ENCODE measurements at regions not wholly inside any gene's neighbourhood (a gene's known extent, or its start where the extent isn't known, plus 50 kb on each side); places are given as distances from the start of the nearest gene placed in this dataset.

DNA sequence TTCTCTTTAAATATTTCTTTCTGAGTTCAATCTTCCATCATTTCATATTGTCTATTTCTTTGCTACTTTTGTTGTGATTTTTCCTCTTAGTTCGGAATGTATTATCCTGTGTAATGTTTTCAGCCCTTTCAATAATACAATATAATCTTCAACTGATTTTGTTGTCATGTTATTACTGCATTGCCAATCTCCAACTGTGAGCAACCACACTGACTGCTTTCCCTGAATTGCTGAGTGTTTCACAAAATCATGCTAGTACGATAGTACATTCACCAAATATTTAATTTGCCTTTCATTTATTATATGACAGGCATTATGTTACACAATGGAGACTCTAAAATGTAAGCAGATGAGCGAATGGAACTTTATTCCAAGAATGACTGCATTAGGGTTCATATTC lies 744.3 kb upstream of the ATXN8OS start:
- Histone ChIP-seq H3K9ac (replicated peaks in 1 of 4; ENCODE audit: extremely low read depth in 1 of 4, low read depth in 3 of 4, low read length in 3 of 4) (no peak overlapping the region), H3K4me3 (ENCODE audit: extremely low read depth in 1 of 4, insufficient read depth in 2 of 4, low read depth in 3 of 4, low read length in 4 of 4) (no peak overlapping the region), H3K18ac (ENCODE audit: extremely low read depth, low read length) (no peak overlapping the region), H3K79me1 (ENCODE audit: low read depth, low read length) (no peaks in the 10 kb centered on the region), H3K36me3 (ENCODE audit: control insufficient read depth in 2 of 4, insufficient read depth in 4 of 4, low read length in 3 of 4) (no peaks in the 10 kb centered on the region), H4K20me1 (replicated peaks in 1 of 2; ENCODE audit: control insufficient read depth in 1 of 2, insufficient read depth in 2 of 2, low read length in 2 of 2) (no peaks in the 10 kb centered on the region), H3K79me2 (ENCODE audit: control insufficient read depth in 1 of 2, insufficient read depth in 2 of 2, low read length in 2 of 2) (no peaks in the 10 kb centered on the region), H3K14ac (ENCODE audit: insufficient read length) (no peak overlapping the region), H3K23me2 (ENCODE audit: low read depth, low read length) (no peaks in the 10 kb centered on the region), H2AFZ (ENCODE audit: low read length) (no peak overlapping the region), H2BK5ac (ENCODE audit: low read depth, low read length) (no peak overlapping the region), H3K4me2 (ENCODE audit: insufficient read depth in 1 of 2, low read depth in 2 of 2, low read length in 2 of 2) (no peak overlapping the region), H2BK20ac (ENCODE audit: low read length) (no peak overlapping the region), H3K27me3 (replicated peaks in 1 of 4; ENCODE audit: control insufficient read depth in 3 of 4, extremely low read depth in 1 of 4, insufficient read depth in 3 of 4, low read length in 3 of 4) (no peaks in the 10 kb centered on the region), H2AK5ac (ENCODE audit: low read depth, low read length) (no peak overlapping the region), H3K4ac (replicated peaks; ENCODE audit: insufficient read length, low read depth, low read length) (no peak overlapping the region), H2BK12ac (ENCODE audit: low read depth, low read length) (no peak overlapping the region), H3K9me3 (ENCODE audit: insufficient read depth in 2 of 2, low read depth in 1 of 2, low read length in 1 of 2) (no peaks in the 10 kb centered on the region), H2BK120ac (replicated peaks; ENCODE audit: low read depth, low read length) (no peak overlapping the region), H4K8ac (ENCODE audit: extremely low read depth, insufficient read depth, low read length) (no peak overlapping the region), H2BK15ac (ENCODE audit: low read length) (no peak overlapping the region), H3K56ac (replicated peaks; ENCODE audit: insufficient read length, low read depth, low read length) (no peak overlapping the region), H3K27ac (ENCODE audit: low read depth, low read length) (no peak overlapping the region), H4K91ac (replicated peaks; ENCODE audit: insufficient read length, low read length) (no peak overlapping the region), H4K5ac (ENCODE audit: insufficient read length, low read depth, low read length) (no peak overlapping the region), H3K23ac (ENCODE audit: insufficient read length) (no peak overlapping the region), H3K4me1 (replicated peaks in 1 of 4; ENCODE audit: control insufficient read depth in 3 of 4, insufficient read depth in 4 of 4, low read length in 3 of 4) (no peaks in the 10 kb centered on the region)
- CTCF ChIA-PET (ENCODE audit: partially characterized antibody), result no interaction called here
- WGBS, 2 experiments (ENCODE audit: extremely low coverage in 1 of 2, insufficient coverage in 1 of 2, insufficient read length in 1 of 2, insufficient replicate concordance in 2 of 2, low coverage in 1 of 2, low lambda C conversion rate in 2 of 2, missing lambda C conversion rate in 1 of 2), result 92% methylated on average over 3 of the region's 3 CpGs; no CpG with 5 or more reads in 1 of the 2 experiments
- TF ChIP-seq, protein P1, sequence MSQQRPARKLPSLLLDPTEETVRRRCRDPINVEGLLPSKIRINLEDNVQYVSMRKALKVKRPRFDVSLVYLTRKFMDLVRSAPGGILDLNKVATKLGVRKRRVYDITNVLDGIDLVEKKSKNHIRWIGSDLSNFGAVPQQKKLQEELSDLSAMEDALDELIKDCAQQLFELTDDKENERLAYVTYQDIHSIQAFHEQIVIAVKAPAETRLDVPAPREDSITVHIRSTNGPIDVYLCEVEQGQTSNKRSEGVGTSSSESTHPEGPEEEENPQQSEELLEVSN (IDR thresholded peaks at IDR 0.05), result no peak
- TF ChIP-seq POLR2A (IDR thresholded peaks at IDR 0.05; ENCODE audit: control extremely low read depth in 1 of 2, low read depth in 2 of 2, low read length in 2 of 2) (no peak), RBBP5 (IDR thresholded peaks at IDR 0.05; ENCODE audit: borderline replicate concordance, low read depth, low read length) (no peak), POU5F1 (IDR thresholded peaks at IDR 0.05; ENCODE audit: low read depth, low read length) (no peak), CEBPB (IDR thresholded peaks at IDR 0.05; ENCODE audit: low read depth, low read length) (no peak), EZH2 (IDR thresholded peaks at IDR 0.05; ENCODE audit: low read depth, low read length, severe bottlenecking) (no peak), CBX5 (IDR thresholded peaks at IDR 0.05; ENCODE audit: low read depth, low read length) (no peak), POLR2AphosphoS5 (IDR thresholded peaks at IDR 0.05; ENCODE audit: low read depth, low read length) (no peak), SUZ12 (IDR thresholded peaks at IDR 0.05; ENCODE audit: low read length) (no peak), YY1 (IDR thresholded peaks at IDR 0.05; ENCODE audit: low read depth, low read length) (no peak)
- TF ChIP-seq, protein P2, sequence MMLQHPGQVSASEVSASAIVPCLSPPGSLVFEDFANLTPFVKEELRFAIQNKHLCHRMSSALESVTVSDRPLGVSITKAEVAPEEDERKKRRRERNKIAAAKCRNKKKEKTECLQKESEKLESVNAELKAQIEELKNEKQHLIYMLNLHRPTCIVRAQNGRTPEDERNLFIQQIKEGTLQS (IDR thresholded peaks at IDR 0.05; ENCODE audit: insufficient read depth, low read depth, low read length), result no peak
- no peak for FAIRE-seq
- DNase-seq (ENCODE audit: low read depth in 1 of 2, low spot score in 2 of 2), result no peak
- POLR2A ChIA-PET (ENCODE audit: partially characterized antibody), result no interaction called here

All from H1 (cell line).